Epithelial cell of esophagus (primary cell): ENCODE measurements at regions not wholly inside any gene's neighbourhood (a gene's known extent, or its start where the extent isn't known, plus 50 kb on each side); places are given as distances from the start of the nearest gene placed in this dataset.

Experiments used
- DNase-seq: peaks from one replicate; pipeline ENCODE4 v3.0.0; 2010; ENCODE audit warnings: low read depth
- H3K4me3 ChIP-seq: 2 replicates; pipeline ENCODE4 v1.5.1; 2011; ENCODE audit warnings: mild to moderate bottlenecking, low read length, control low read depth
- TF ChIP-seq, protein P1 (sequence below): IDR thresholded peaks from 2 replicates; pipeline ENCODE4 v1.5.1; 2011; ENCODE audit warnings: low read depth, mild to moderate bottlenecking, low read length, control low read depth, inconsistent platforms; ENCODE audit not compliant: insufficient read depth; ENCODE audit errors: missing control alignments

DNA sequence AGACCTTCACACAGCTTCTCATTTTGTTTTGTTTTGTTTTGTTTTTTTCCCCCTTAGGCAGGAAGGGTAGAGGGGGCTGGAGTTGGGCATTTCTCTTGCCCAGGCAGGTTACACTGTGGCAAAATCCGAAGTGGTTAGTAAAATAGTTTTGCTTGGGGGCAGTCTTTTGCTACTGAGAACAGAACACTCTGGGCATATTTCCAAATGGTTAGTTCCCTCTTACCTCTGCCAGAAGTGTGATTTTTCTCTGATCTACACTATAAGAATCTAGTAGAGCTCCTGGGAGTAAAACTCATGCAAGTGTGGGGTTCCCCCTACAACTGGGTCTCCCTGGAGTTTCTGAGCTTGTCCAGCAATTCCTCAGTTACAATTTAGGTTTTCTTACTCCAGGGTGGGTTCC is 61.7 kb downstream of the NPS start:
- no peak for DNase-seq
- H3K4me3 ChIP-seq, result no peak overlapping the region
- TF ChIP-seq, protein P1, sequence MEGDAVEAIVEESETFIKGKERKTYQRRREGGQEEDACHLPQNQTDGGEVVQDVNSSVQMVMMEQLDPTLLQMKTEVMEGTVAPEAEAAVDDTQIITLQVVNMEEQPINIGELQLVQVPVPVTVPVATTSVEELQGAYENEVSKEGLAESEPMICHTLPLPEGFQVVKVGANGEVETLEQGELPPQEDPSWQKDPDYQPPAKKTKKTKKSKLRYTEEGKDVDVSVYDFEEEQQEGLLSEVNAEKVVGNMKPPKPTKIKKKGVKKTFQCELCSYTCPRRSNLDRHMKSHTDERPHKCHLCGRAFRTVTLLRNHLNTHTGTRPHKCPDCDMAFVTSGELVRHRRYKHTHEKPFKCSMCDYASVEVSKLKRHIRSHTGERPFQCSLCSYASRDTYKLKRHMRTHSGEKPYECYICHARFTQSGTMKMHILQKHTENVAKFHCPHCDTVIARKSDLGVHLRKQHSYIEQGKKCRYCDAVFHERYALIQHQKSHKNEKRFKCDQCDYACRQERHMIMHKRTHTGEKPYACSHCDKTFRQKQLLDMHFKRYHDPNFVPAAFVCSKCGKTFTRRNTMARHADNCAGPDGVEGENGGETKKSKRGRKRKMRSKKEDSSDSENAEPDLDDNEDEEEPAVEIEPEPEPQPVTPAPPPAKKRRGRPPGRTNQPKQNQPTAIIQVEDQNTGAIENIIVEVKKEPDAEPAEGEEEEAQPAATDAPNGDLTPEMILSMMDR, result no peak

DNA sequence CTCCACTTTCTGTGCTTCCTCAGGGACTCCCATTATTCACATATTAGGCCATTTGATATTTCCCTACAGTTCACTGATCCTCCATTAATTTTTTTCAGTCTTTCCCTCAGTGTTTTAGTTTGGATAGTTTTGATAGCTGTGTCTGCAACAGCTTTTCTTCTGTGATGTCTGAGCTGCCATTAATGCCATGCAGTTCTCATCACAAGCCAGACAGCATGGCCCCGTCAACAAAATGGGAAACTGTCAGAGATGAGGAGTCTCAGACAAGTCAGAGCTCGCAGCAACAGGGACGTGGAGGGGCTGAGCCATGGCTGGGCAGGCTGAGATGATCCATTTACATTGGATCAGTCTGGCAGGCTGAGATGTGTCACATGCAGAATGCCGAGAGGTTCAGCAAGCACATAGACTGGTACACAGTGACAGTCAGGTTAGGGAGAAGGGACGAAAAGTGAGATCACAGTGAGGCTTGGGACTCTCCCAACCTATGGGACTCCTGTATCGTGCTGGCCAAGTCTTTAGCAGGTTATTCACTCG is 65.4 kb downstream of the NPS start:
- TF ChIP-seq, protein P1, result no peak
- peak; percentile 12 for DNase-seq
- H3K4me3 ChIP-seq, result no peak overlapping the region

DNA sequence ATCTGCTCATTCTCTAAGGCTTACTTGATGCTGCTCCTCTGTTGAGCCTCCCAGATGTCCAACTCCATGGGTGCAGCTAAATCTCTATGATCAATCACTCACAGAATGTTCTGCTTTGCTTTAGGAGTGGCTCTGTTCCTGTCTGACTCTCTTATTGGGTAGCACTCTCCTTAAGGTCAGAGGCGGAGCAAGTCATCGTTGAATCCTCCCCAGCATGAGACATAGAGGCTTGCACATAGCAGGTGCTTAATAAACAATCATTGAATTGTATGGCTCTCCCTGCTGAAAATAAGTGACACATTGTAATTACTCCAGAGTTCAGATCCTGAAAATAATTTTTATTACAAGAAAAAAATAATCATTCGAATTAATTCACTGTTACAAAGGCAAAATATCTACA is 69.7 kb downstream of the NPS start:
- DNase-seq, result no peak
- TF ChIP-seq, protein P1, result no peak
- no peak overlapping the region for H3K4me3 ChIP-seq

DNA sequence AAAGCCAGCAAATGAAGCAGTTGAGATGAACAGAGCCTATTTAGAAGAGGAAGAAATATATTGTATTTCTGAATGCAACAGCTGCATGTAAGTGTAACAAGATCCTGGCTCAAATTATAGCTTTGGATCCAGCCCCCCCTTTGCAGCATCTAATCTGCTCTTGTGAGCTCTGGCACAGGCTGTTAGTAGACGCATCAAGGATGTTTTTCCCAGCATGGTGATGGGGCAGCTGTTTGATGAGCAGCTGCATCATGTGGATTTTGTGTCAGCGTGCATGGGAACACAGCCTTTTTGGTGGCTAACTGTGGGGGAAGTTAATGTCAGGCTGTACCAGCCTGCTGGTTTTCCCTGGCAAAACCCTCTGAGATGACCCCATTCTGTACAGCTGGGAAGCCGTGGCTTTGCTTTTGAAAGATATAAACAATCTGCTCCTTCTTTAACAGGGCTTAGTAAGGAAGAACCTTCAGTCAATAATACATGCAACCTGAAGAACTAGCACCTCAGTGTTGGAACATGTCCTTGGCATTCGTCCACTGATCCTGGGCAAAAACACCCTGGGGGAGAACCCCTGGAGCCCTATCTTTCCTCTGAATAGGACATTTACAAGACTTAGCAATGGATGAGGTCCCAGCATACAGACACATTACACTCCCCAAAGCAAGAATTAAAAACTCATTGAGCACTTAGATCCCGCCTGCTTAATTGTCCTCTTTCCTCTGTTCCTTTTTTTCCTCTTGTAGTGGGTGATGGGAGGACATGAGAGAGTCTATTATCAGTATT is 70.6 kb downstream of the NPS start:
- TF ChIP-seq, protein P1, result no peak
- H3K4me3 ChIP-seq, result no peak overlapping the region
- no peak for DNase-seq

DNA sequence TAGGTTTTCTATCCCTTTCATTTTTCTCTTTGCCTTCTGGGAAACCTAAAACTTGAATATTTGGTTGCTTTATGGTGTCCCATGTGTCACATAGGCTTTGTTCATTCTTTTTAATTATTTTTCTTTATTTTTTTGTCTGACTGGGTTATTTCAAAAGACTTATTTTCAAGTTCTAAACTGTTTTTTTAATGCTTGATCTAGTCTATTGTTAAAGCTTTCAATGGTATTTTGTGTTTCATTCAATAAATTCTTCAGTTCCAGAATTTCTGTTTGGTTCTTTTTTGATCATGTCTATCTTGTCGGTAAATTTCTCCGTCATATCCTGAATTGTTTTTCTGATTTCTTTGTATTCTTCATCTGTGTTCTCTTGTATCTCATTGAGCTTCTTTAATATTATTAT is 86.8 kb downstream of the NPS start:
- TF ChIP-seq, protein P1, result no peak
- no peak overlapping the region for H3K4me3 ChIP-seq
- no peak for DNase-seq

DNA sequence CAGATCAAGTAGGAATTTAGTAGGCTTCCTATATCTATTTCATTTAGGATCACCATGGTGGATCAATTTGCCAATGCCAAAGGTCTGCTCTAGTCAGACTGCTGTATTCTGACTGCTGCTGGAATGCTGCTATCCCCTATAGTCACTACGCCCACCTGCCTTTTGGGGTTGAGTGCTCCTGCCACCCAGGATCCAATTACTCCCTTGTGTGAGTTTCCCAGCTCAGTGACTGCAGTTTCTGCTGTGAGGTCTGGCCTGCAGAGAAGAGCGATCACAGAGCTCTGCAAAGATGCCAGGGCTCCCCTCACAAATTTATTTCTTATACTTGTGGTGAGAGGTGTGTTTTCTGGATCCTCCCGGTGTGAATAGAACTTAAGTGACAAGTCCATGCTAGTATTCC is 88.1 kb upstream of the FOXI2 start:
- TF ChIP-seq, protein P1, result no peak
- H3K4me3 ChIP-seq, result no peak overlapping the region
- DNase-seq, result no peak

DNA sequence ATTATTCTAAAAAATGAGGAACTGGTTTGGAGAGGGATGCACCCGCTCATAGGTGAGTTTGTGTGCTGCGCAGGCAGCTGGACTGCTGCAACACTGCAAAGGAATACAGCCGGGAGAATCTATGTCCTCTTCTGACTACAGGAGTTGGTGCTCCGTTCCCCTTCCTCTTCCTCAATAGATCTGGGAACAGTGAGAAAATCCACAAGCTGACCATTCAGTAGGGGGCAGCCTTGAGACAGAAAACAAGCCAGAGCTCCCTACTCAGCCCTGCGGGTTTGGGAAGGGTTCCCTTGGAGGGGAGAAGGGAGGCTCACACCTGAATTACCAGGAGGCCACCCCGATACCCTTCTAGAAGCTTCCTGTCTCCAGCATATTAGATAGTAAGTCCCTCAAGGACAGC is 87.3 kb upstream of the FOXI2 start:
- DNase-seq, result peak; percentile 2
- TF ChIP-seq, protein P1, result no peak
- H3K4me3 ChIP-seq, result no peak overlapping the region
